IPS-18a (cell line): ENCODE measurements at regions not wholly inside any gene's neighbourhood (a gene's known extent, or its start where the extent isn't known, plus 50 kb on each side); places are given as distances from the start of the nearest gene placed in this dataset.

Experiments
- H3K27ac ChIP-seq: one replicate; pipeline ENCODE4 v1.5.1; 2013; ENCODE audit warnings: low read length
- H3K27me3 ChIP-seq: one replicate; pipeline ENCODE4 v1.6.1; 2013; ENCODE audit warnings: mild to moderate bottlenecking, low read length; ENCODE audit not compliant: control insufficient read depth, insufficient read depth
- H3K36me3 ChIP-seq: one replicate; pipeline ENCODE4 v1.6.1; 2013; ENCODE audit warnings: low read depth, low read length; ENCODE audit not compliant: control insufficient read depth
- H3K4me1 ChIP-seq: one replicate; pipeline ENCODE4 v1.6.1; 2013; ENCODE audit warnings: low read depth, low read length; ENCODE audit not compliant: control insufficient read depth
- H3K4me3 ChIP-seq: one replicate; pipeline ENCODE4 v1.5.1; 2013; ENCODE audit warnings: low read length
- H3K9ac ChIP-seq: one replicate; pipeline ENCODE4 v1.6.1; 2013; ENCODE audit warnings: mild to moderate bottlenecking, low read length, moderate library complexity
- H3K9me3 ChIP-seq: one replicate; pipeline ENCODE4 v1.6.1; 2013; ENCODE audit warnings: low read depth, low read length; ENCODE audit not compliant: control insufficient read depth

DNA sequence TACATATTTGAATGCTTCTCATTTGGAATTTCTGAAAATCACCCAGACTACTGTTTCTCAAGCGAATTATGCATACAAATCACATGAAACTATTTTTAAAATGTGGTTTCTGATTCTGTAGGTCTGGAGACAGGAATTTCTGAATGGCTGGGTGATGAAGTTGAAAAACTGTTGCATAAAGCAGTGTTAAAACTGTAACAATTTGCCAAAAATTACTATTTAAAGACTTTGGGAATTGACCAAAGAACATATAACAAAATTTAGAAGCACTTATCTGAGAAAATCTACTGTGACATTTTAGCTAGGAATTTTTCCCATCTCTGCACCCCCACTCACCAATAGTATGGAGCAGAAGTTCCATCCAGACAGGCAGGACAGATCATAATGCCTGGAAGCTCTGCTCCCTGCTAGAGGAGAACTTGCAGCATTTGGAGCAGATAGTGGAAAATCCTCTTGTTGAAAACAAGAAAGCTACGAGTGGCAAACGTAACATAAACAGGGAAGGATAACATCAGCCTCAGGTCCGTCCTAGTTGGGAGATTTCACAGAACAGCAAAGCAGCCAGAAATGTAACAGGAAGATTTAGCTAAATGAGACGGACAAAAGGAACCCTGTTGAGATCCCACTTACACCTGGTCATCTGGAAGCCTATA, 132.3 kb upstream of the MCTP2 start:
- Histone ChIP-seq H3K4me1 (no peaks in the 10 kb centered on the region), H3K27me3 (no peaks in the 10 kb centered on the region), H3K36me3 (no peaks in the 10 kb centered on the region), H3K9ac (no peak overlapping the region), H3K4me3 (no peak overlapping the region), H3K27ac (no peak overlapping the region), H3K9me3 (no peaks in the 10 kb centered on the region)

DNA sequence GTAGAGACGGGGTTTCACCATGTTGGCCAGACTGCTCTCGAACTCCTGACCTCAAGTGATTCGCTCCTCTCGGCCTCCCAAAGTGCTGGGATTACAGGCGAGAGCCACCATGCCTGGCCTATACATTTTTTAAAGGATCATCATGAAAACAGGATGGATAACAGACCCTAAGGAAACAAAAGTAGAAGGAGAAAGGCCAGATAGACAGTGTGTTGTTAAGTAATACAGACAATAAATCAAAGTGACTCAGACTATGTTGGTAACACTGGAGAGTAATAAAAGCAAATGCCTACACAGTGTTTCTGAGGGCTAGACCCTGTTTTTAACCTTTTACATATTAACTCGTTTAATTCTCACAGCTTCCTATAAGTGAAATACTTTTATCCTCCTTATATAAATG, 133.8 kb upstream of the MCTP2 start:
- Histone ChIP-seq H3K9ac (no peak overlapping the region), H3K27ac (no peak overlapping the region), H3K9me3 (no peaks in the 10 kb centered on the region), H3K4me1 (no peaks in the 10 kb centered on the region), H3K36me3 (no peaks in the 10 kb centered on the region), H3K4me3 (no peak overlapping the region), H3K27me3 (no peaks in the 10 kb centered on the region)

DNA sequence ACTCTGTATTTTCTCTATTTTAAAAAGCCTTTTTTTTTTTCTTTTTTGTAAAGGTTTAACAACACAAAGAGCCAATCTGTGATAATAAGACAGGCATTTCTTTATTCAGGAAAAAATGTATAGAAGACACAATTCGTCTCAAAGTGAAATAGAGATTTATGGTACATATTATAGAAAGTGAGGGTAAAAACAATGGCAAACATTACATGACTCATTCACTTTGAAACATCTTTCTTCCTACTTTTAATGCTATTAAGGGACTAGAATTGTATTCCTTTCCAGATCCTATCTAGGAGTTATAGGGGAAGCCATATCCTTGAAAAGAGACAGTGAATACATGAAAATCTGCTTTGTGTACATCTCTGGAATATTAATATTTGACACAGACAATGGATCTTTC, 137.1 kb upstream of the MCTP2 start:
- no peaks in the 10 kb centered on the region for H3K27me3 ChIP-seq
- H3K4me3 ChIP-seq: no peak overlapping the region
- no peaks in the 10 kb centered on the region for H3K4me1 ChIP-seq
- no peaks in the 10 kb centered on the region for H3K9me3 ChIP-seq
- no peaks in the 10 kb centered on the region for H3K36me3 ChIP-seq
- H3K9ac ChIP-seq: no peak overlapping the region
- no peak overlapping the region for H3K27ac ChIP-seq

DNA sequence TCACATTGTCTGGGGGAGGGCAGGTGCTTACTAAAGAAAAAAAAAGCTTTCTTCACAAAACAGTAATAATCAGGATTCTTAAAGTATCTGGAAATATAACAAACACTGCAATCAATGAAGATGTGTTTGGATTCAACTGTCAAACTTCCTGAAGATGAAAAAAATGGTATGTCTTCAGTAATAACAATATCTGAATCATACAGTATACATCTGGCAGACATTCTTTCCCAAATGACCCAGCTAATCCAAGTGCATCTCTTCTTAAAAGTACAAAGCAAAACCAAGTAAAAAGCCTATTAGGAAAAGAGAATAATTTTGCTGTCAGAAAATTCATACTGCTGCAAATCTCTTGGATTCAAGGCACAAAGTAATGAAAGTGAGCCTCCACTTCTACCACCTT, 145.0 kb upstream of the MCTP2 start:
- no peaks in the 10 kb centered on the region for H3K4me1 ChIP-seq

DNA sequence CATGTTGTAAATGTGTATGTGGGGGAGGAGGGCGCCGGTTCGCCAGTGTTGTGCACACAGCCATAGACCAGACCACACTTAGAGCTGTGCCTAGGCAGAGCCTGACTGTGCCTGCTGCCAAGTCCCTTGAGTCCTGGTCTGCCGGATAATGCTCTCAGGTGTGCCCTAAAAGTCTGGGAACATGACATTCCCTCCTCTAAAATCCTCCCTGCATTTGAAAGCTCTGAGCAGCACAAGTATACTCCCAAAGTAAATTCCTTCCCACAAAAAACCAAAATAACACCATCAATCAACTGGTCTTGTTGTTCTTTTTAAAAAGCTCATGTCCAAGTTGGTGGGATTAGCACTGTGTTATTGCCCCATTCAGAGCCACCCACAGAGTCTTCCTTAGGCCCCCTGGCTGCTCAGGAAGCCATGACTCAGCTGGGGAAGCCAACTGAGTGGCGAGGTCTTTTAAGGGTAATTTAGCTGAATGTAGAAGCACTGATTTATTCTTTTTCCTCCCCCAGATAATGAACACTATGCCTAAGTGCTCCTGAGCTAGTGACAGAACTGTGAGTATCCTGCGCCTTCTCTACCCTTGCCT, 147.8 kb upstream of the MCTP2 start:
- no peak overlapping the region for H3K27ac ChIP-seq
- H3K27me3 ChIP-seq: no peaks in the 10 kb centered on the region
- no peaks in the 10 kb centered on the region for H3K36me3 ChIP-seq
- no peak overlapping the region for H3K9ac ChIP-seq
- no peaks in the 10 kb centered on the region for H3K9me3 ChIP-seq
- H3K4me1 ChIP-seq: no peaks in the 10 kb centered on the region
- no peak overlapping the region for H3K4me3 ChIP-seq

More for the DNA sequence above, 145.0 kb upstream of the MCTP2 start:
- H3K4me3 ChIP-seq: no peak overlapping the region
- H3K27me3 ChIP-seq: no peaks in the 10 kb centered on the region
- no peaks in the 10 kb centered on the region for H3K9me3 ChIP-seq
- no peaks in the 10 kb centered on the region for H3K36me3 ChIP-seq
- H3K9ac ChIP-seq: no peak overlapping the region
- no peak overlapping the region for H3K27ac ChIP-seq

DNA sequence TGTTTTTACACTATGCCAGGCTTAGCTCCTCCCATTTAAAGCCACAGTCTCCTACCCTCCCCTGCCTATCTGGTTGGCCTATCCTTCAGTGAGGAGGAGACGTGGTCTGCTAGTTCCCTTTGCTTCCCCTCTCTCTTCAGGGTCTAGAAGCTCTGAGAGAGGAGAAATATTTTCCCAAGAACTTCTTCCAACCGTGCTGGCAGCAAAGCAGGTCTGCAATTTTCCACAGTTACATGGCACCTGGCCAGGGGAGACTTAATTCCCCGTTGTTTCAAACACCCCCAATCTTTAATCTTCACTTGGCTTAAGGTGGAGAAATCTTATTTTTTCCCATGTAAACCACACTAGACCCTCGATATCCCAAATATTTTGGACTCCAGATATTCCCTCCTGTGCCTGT, 149.5 kb upstream of the MCTP2 start:
- Histone ChIP-seq H3K9me3 (no peaks in the 10 kb centered on the region), H3K27ac (no peak overlapping the region), H3K4me3 (no peak overlapping the region), H3K27me3 (no peaks in the 10 kb centered on the region), H3K36me3 (no peaks in the 10 kb centered on the region), H3K9ac (no peak overlapping the region), H3K4me1 (no peaks in the 10 kb centered on the region)

DNA sequence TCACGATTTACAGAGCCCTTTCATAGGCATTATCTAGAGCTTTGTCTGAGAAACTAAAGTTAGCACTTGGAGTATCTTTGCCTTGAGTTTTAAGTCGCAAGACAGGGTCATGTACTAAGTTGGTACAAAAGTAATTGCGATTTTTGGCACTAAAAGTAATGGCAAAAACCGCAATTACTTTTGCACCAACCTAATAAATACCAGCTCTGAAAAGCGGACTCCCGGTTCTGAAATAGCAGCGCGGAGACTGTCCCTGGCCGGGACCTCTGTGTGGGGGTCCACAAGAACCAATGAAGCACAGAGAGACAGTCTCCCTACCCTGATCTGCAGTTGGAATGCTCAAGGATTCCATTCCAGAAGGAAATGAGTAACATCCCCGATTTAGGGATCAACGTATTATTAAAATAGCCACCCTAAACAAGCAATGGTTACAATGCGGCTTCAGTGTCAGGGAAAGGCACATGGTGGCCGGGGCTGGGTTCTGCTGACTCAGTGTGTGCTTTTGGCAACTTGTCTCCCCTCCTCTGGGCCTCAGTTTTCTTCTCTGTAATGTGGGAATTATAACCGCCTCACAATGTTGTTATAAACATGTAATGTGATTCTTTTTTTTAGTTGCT, 150.3 kb upstream of the MCTP2 start:
- Histone ChIP-seq H3K9me3 (no peaks in the 10 kb centered on the region), H3K36me3 (no peaks in the 10 kb centered on the region), H3K9ac (no peak overlapping the region), H3K27me3 (no peaks in the 10 kb centered on the region), H3K27ac (no peak overlapping the region), H3K4me1 (no peaks in the 10 kb centered on the region), H3K4me3 (no peak overlapping the region)

DNA sequence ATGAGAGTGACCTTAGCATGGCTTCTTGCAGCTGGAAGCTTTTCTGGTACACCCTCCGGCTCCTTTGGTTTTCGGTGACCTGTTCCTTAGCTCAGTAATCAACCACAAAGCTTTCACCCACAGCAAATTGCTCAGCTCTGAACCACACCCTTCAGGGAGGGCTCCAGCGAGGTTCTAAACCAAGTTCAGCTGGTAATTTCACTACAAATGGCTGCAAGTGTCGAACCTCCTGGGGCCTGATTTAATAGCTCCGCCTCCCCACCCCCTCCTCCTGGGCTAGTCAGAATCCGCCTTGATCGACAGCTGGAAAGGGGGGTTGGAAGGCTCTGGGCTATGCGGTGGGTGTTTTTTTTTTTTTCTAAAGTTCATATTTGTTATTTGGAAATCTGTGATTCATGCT, 150.9 kb upstream of the MCTP2 start:
- Histone ChIP-seq H3K27me3 (no peaks in the 10 kb centered on the region), H3K36me3 (no peaks in the 10 kb centered on the region), H3K27ac (no peak overlapping the region), H3K4me1 (no peaks in the 10 kb centered on the region), H3K9ac (no peak overlapping the region), H3K9me3 (no peaks in the 10 kb centered on the region), H3K4me3 (no peak overlapping the region)

DNA sequence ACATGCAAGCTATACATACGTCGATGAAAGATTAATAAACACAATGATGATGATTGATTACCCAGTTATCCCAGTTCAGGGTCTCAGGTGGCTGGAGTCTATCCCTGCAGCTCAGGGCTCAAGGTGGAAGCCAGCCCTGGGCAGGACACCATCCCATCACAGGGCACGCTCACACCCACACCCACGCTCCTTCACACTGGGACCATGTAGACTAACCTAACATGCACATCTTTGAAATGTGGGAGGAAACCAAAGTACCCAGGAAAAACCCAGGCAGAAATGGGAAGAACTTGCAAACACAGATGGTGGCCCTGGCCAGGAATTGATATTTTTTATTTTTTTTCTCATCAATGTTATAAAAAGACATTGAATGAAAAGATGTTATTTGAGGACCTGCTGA, 151.4 kb upstream of the MCTP2 start:
- no peaks in the 10 kb centered on the region for H3K36me3 ChIP-seq
- H3K9me3 ChIP-seq: no peaks in the 10 kb centered on the region
- no peak overlapping the region for H3K27ac ChIP-seq
- no peak overlapping the region for H3K9ac ChIP-seq
- H3K27me3 ChIP-seq: no peaks in the 10 kb centered on the region
- H3K4me1 ChIP-seq: no peaks in the 10 kb centered on the region
- no peak overlapping the region for H3K4me3 ChIP-seq

DNA sequence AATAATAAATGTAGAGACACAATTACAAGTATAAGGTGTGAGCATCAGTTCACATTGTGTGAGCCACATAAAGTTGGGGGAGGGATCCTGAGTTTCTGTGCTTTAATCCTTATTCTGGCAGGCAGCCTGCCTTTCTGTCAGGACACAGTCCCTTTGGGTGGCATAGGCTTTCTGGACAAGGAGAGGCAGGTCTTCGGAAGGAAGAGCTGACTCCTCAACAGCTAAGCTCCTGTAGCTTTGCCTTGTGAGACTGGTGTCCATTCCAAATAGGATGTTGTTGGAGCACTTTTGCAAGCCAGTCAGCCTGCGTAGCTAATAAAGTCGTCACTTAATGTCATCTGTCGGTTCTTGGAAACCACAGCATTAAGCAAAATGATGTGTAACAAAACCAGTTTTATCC, 151.9 kb upstream of the MCTP2 start:
- no peaks in the 10 kb centered on the region for H3K27me3 ChIP-seq
- H3K9me3 ChIP-seq: no peaks in the 10 kb centered on the region
- no peaks in the 10 kb centered on the region for H3K4me1 ChIP-seq
- no peak overlapping the region for H3K9ac ChIP-seq
- H3K36me3 ChIP-seq: no peaks in the 10 kb centered on the region
- no peak overlapping the region for H3K4me3 ChIP-seq
- H3K27ac ChIP-seq: no peak overlapping the region

DNA sequence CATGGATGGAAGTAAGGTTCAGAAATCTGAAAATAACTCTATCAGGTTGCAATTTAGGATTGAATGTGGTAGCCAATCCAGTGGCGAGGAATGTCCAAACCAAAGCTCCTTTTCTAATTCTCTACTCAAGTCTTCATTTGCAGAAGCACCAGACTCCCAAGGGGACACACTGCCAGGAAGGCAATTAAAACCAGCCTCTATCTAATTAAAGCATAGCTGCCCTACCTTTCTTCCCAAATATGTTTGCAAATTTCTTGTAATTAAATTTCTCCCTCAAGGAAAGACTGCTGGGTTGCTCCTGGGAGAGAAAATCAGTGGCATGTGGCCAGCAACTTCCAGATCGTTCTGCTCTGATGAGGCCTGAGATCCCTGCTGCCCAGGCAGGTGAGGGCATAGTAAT, 153.4 kb upstream of the MCTP2 start:
- H3K9me3 ChIP-seq: no peaks in the 10 kb centered on the region
- no peaks in the 10 kb centered on the region for H3K27me3 ChIP-seq

DNA sequence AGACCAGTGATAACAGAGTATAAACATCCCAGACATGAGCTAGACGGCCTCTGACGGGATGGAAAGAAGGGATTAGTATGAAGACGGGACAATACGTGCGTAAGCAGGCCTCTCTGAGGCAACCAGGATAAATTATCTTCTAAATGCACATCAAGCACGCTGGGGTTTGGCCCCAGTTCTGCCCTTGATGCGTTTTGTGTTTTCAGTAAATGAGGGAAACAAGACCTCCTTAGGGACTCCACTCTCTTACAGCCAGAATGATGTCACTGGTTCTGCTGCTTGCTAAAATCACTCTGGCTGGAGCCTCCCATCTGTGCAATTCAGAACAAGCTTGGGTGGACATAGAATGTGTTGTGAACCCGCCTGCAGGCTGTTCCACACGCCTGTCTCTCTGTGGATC, 156.0 kb upstream of the MCTP2 start:
- Histone ChIP-seq H3K36me3 (no peaks in the 10 kb centered on the region), H3K27me3 (no peaks in the 10 kb centered on the region), H3K4me1 (no peaks in the 10 kb centered on the region), H3K9me3 (no peaks in the 10 kb centered on the region), H3K9ac (no peak overlapping the region), H3K4me3 (no peak overlapping the region), H3K27ac (no peak overlapping the region)

More for the DNA sequence above, 153.4 kb upstream of the MCTP2 start:
- no peak overlapping the region for H3K9ac ChIP-seq
- no peak overlapping the region for H3K27ac ChIP-seq
- no peak overlapping the region for H3K4me3 ChIP-seq
- no peaks in the 10 kb centered on the region for H3K4me1 ChIP-seq
- H3K36me3 ChIP-seq: no peaks in the 10 kb centered on the region
